AG04449 (cell line): ENCODE measurements at regions not wholly inside any gene's neighbourhood (a gene's known extent, or its start where the extent isn't known, plus 50 kb on each side); places are given as distances from the start of the nearest gene placed in this dataset.
"Not testable (repeated sequence)": the region's sequence is repeated elsewhere in the genome, so short reads cannot be mapped to it uniquely, and the experiment has no call there.

Experiments
- CTCF ChIA-PET: fragments of 350-600 bp; formaldehyde crosslinking; extraction: SDS; loops from one replicate; lab custom pipeline; 2021; ENCODE audit warnings: antibody characterized with exemption; lab: Yijun Ruan, JAX
- POLR2A ChIA-PET: fragments of 400-600, 350-600 bp; formaldehyde crosslinking; extraction: SDS; loops from one replicate; lab custom pipeline; 2020; ENCODE audit warnings: antibody characterized with exemption, inconsistent platforms; lab: Yijun Ruan, JAX
- DNase-seq: peaks from one replicate; pipeline ENCODE4 v3.0.0-alpha.2; 2010; ENCODE audit warnings: low read depth, low spot score
- H3K4me3 ChIP-seq: 2 replicates; pipeline ENCODE4 v1.5.1; 2011; ENCODE audit warnings: low read depth, mild to moderate bottlenecking, control low read depth, low read length
- CTCF ChIP-seq: IDR thresholded peaks from one replicate; pipeline ENCODE4 v1.5.1; 2011; ENCODE audit warnings: mild to moderate bottlenecking, moderate library complexity, low read length, control low read depth, inconsistent platforms; ENCODE audit not compliant: insufficient read depth; ENCODE audit errors: missing control alignments

GRCh38 chr3:178949896-178950295 is 121.7 kb downstream of the ZMAT3 start:
- no peak for DNase-seq
- no peak overlapping the region for H3K4me3 ChIP-seq
- TF ChIP-seq CTCF: no peak
- POLR2A ChIA-PET: no interaction called here
- CTCF ChIA-PET: interaction anchor here (2.1 to 2.2 kb wide), 2 partner anchors 17 to 514 kb away, joined by 6 read pairs; no protein-coding TSS in a partner anchor

- TF ChIP-seq CTCF: no peak
- CTCF ChIA-PET: interaction anchor here (1.1 to 2.2 kb wide), 3 partner anchors 18 to 516 kb away, joined by 3 to 6 read pairs (median 6); no protein-coding TSS in a partner anchor
- no peak for DNase-seq
Measured at GRCh38 chr3:178948546-178948945, 123.1 kb downstream of the ZMAT3 start.

GRCh38 chr3:178947738-178948137 is 123.9 kb downstream of the ZMAT3 start:
- ChIA-PET CTCF (interaction anchor here (1.1 to 2.1 kb wide), 2 partner anchors 512 to 515 kb away, joined by 3 to 6 read pairs; no protein-coding TSS in a partner anchor), POLR2A (no interaction called here)
- H3K4me3 ChIP-seq: no peak overlapping the region
- no peak for TF ChIP-seq CTCF
- no peak for DNase-seq

More at GRCh38 chr3:178948546-178948945, 123.1 kb downstream of the ZMAT3 start:
- POLR2A ChIA-PET: no interaction called here
- H3K4me3 ChIP-seq: no peak overlapping the region

- POLR2A ChIA-PET, H3K4me3 ChIP-seq, CTCF ChIA-PET, DNase-seq: not testable (repeated sequence)
Measured at GRCh38 chr3:178942261-178942660, 129.3 kb downstream of the ZMAT3 start.

GRCh38 chr3:178930116-178930515 is 141.5 kb downstream of the ZMAT3 start:
- no peak for TF ChIP-seq CTCF
- DNase-seq: no peak
- ChIA-PET CTCF (no interaction called here), POLR2A (no interaction called here)
- H3K4me3 ChIP-seq: no peak overlapping the region

GRCh38 chr3:178916223-178916622 is 155.4 kb downstream of the ZMAT3 start:
- no peak for DNase-seq
- no peak for TF ChIP-seq CTCF
- H3K4me3 ChIP-seq: no peak overlapping the region
- POLR2A ChIA-PET: no interaction called here
- CTCF ChIA-PET: no interaction called here

GRCh38 chr3:178915365-178915764 is 156.2 kb downstream of the ZMAT3 start:
- ChIA-PET POLR2A (no interaction called here), CTCF (no interaction called here)
- no peak overlapping the region for H3K4me3 ChIP-seq
- TF ChIP-seq CTCF: no peak
- DNase-seq: no peak
